Prostate gland (tissue), 2 donors: ENCODE measurements at regions not wholly inside any gene's neighbourhood (a gene's known extent, or its start where the extent isn't known, plus 50 kb on each side); places are given as distances from the start of the nearest gene placed in this dataset.

Experiments
- POLR2A ChIP-seq: fragments of 450-650 bp; IDR thresholded peaks from one replicate; pipeline ENCODE4 v1.6.1; 2016; ENCODE audit warnings: antibody characterized with exemption, mild to moderate bottlenecking
- POLR2AphosphoS5 ChIP-seq: sonication (generic); formaldehyde crosslinking; IDR thresholded peaks from one replicate; pipeline ENCODE4 v1.6.1; 2017; ENCODE audit warnings: antibody characterized with exemption
- TF ChIP-seq, protein P1 (sequence below), 4 experiments: fragments of 200-600 bp in 2 of 4; fragments of 450-650 bp in 2 of 4; sonication (generic) in 2 of 4; IDR thresholded peaks; 1 replicate in 3 of 4; 2 replicates in 1 of 4; pipeline ENCODE4 v1.5.1; 2016 to 2019; ENCODE audit warnings: antibody characterized with exemption in 4 of 4, mild to moderate bottlenecking in 2 of 4, moderate library complexity in 2 of 4

DNA sequence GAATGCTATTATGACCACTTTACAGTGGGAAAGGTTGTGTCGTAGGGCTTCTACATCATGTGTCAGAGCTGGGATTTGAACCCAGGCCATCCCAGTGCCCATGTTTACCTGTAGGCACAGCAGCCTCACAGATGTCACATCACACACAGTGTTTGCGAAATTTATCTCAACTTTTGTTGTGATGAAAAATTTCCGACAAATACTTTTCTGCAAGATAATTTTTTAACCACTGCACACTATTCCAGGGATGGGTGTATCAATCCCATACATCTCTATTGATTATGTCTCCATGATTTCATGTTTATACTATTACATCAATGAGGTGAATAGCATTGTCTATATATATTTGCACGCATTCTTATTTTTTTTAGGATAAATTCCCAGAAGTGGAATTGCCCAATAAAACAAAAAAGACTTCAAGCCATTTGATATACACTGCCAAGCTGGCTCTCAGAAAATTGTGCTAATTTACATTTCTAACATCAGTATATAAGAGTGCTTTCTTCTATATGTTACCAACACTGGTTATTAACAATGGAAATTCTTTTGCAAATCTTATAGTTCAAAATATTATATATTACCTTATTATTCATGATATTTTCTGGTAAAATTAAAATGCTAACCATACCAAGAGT is 189.1 kb upstream of the ZNF217 start:
- TF ChIP-seq POLR2A (no peak), POLR2AphosphoS5 (no peak)
- TF ChIP-seq, protein P1, sequence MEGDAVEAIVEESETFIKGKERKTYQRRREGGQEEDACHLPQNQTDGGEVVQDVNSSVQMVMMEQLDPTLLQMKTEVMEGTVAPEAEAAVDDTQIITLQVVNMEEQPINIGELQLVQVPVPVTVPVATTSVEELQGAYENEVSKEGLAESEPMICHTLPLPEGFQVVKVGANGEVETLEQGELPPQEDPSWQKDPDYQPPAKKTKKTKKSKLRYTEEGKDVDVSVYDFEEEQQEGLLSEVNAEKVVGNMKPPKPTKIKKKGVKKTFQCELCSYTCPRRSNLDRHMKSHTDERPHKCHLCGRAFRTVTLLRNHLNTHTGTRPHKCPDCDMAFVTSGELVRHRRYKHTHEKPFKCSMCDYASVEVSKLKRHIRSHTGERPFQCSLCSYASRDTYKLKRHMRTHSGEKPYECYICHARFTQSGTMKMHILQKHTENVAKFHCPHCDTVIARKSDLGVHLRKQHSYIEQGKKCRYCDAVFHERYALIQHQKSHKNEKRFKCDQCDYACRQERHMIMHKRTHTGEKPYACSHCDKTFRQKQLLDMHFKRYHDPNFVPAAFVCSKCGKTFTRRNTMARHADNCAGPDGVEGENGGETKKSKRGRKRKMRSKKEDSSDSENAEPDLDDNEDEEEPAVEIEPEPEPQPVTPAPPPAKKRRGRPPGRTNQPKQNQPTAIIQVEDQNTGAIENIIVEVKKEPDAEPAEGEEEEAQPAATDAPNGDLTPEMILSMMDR (IDR thresholded peaks at IDR 0.05), result no peak
